ENCODE measurements at regions not wholly inside any gene's neighbourhood (a gene's known extent, or its start where the extent isn't known, plus 50 kb on each side); places are given as distances from the start of the nearest gene placed in this dataset.

DNA sequence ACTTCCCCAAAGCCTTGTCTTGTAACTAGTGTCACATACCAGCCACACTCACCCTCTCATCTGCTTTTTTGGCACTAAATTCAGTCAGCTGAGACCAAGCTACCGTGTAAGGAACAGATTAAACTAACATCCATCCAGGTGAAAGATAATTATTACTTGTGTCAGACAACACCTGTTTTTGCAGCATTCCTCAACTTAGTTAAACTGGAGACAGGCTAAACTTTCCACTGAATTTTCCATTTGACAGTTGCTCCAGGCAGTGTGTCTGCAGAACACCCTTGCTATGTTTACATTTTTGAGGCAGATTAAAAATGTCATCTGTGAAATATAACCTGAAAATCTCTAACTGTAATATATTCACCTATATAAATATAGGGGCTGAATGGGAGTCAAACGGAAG lies 73.6 kb downstream of the CYP26A1 start:
- ATAC-seq (ENCODE audit: low read depth) (no peak), DNase-seq (no peak)
- no CpG with 5 or more reads among the region's 2 CpGs for WGBS, 2 experiments (ENCODE audit: extremely low coverage in 2 of 2, insufficient read length in 1 of 2)
- H3K9me3 ChIP-seq (ENCODE audit: control insufficient read depth, insufficient read depth, low read length) = no peaks in the 10 kb centered on the region
- H3K14ac ChIP-seq (replicated peaks; ENCODE audit: low read depth, low read length) = no peak overlapping the region
- no peak overlapping the region for H2BK5ac ChIP-seq (ENCODE audit: low read depth, low read length, poor library complexity, severe bottlenecking)
- no peak overlapping the region for H3K9ac ChIP-seq (ENCODE audit: low read depth, low read length)
- no peaks in the 10 kb centered on the region for H3K9me1 ChIP-seq (ENCODE audit: insufficient read depth, low read length)
- no peak overlapping the region for H2AK9ac ChIP-seq (replicated peaks; ENCODE audit: low read depth, low read length, poor library complexity)
- intact Hi-C loops (cut with micrococcal nuclease) = no loop called here
- no peak overlapping the region for H3K18ac ChIP-seq (ENCODE audit: low read depth, low read length)
- no TSS peak for BruUV-seq (replicated peaks)
- no peaks in the 10 kb centered on the region for H4K20me1 ChIP-seq (ENCODE audit: insufficient read depth, low read length)
- H2BK20ac ChIP-seq (ENCODE audit: low read depth, low read length) = no peak overlapping the region
- no peak overlapping the region for H2BK120ac ChIP-seq (ENCODE audit: low read depth, low read length)
- H2BK15ac ChIP-seq (ENCODE audit: low read depth, low read length) = no peak overlapping the region
- H2AFZ ChIP-seq (replicated peaks; ENCODE audit: low read length, poor library complexity) = no peak overlapping the region
- H3K79me1 ChIP-seq (ENCODE audit: low read depth in 1 of 2, low read length in 2 of 2) = no peaks in the 10 kb centered on the region
- in situ Hi-C loops (cut with MboI; ENCODE audit: low sequenced_read_pairs) = no loop called here
- H3K27me3 ChIP-seq (ENCODE audit: control insufficient read depth, insufficient read depth, low read length) = peaks cover 24% of the 10 kb centered on the region
- dilution Hi-C loops (cut with HindIII; ENCODE audit: low sequenced_read_pairs, unreplicated experiment) = no loop called here
- no peaks in the 10 kb centered on the region; the same call in 1 of the 2 replicates for H3K4me1 ChIP-seq (ENCODE audit: control insufficient read depth, insufficient read depth, low read length)
- no peak overlapping the region for H3K4ac ChIP-seq (ENCODE audit: low read depth, low read length)
- ChIA-PET POLR2A (ENCODE audit: unreplicated experiment) (no interaction called here), CTCF (no interaction called here)
- H3K4me2 ChIP-seq (ENCODE audit: low read depth, low read length) = no peak overlapping the region
- H4K8ac ChIP-seq (ENCODE audit: low read depth in 2 of 2, low read length in 2 of 2) = no peak overlapping the region
- H3K23ac ChIP-seq (ENCODE audit: low read depth, low read length) = no peak overlapping the region
- TF ChIP-seq MXI1 (IDR thresholded peaks at IDR 0.05; ENCODE audit: borderline replicate concordance, low read depth, low read length) (no peak), CEBPB (IDR thresholded peaks at IDR 0.05; ENCODE audit: low read depth, low read length) (no peak), NFE2L2 (IDR thresholded peaks at IDR 0.05; ENCODE audit: low read depth, low read length) (no peak), CHD1 (IDR thresholded peaks at IDR 0.05; ENCODE audit: low read depth, low read length) (no peak), FOS (IDR thresholded peaks at IDR 0.05; ENCODE audit: low read depth, low read length) (no peak)
- TF ChIP-seq, protein P1, sequence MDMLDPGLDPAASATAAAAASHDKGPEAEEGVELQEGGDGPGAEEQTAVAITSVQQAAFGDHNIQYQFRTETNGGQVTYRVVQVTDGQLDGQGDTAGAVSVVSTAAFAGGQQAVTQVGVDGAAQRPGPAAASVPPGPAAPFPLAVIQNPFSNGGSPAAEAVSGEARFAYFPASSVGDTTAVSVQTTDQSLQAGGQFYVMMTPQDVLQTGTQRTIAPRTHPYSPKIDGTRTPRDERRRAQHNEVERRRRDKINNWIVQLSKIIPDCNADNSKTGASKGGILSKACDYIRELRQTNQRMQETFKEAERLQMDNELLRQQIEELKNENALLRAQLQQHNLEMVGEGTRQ (IDR thresholded peaks at IDR 0.05; ENCODE audit: low read depth, low read length) = no peak
- H3K4me3 ChIP-seq (ENCODE audit: insufficient read depth, low read depth, low read length) = no peak overlapping the region
- no peak overlapping the region for H4K5ac ChIP-seq (ENCODE audit: low read depth, low read length)
- no peak overlapping the region for H4K91ac ChIP-seq (ENCODE audit: insufficient read depth, low read depth, low read length)
- H3K27ac ChIP-seq (ENCODE audit: insufficient read depth, low read length) = no peak overlapping the region
- no peaks in the 10 kb centered on the region for H3K36me3 ChIP-seq (ENCODE audit: control insufficient read depth, insufficient read depth, low read length)
- H3K56ac ChIP-seq (ENCODE audit: extremely low read depth, insufficient read depth, low read length) = no peak overlapping the region
- no peak overlapping the region for H2AK5ac ChIP-seq (ENCODE audit: low read depth, low read length)

Measured in IMR-90 (cell line).